Dedifferentiated amniotic fluid mesenchymal stem cell (primary cell): ENCODE measurements at regions not wholly inside any gene's neighbourhood (a gene's known extent, or its start where the extent isn't known, plus 50 kb on each side); places are given as distances from the start of the nearest gene placed in this dataset.

Source experiments
- DNase-seq: peaks from one replicate; pipeline ENCODE4 v3.0.0-alpha.2; 2016; ENCODE audit errors: extremely low spot score

DNA sequence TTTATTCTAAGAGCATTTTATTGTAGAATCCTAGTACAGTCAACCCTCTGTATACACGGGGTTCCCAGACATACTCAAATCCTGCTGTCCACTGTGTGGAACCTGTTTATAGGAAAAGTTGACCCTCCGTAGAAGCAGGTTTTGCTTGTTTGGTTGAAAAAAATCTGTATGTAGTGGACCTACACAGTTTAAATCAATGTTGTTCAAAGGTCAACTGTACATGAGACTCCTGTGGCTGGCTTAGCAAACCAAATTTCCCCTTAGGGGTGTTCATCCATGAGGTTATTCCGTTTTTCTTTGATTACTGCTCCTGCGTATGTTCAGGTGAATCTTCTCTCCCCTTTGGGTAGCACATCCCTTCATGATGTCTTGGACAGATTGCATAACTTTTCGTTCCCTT lies 387.0 kb upstream of the ZFP64 start:
- DNase-seq, result no peak

DNA sequence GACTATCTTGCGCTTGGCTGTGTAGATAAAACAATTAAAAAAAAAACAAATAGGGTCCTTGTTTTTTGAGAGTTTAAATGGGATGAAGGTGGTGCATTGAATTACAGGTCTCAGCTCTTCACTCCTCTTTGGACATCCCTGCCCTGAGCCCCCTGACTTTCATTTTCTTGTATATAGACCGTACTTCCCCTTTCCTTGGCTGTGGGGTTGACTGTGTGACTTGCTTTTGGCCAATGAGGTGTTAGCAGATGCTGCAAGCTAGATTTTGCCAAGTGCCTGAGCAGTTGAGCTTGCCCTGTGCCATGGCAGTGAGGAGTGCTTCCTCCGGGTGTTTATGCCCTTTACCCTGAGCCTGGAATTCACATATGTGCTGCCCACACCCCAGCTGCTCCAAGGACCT lies 386.1 kb upstream of the ZFP64 start:
- no peak for DNase-seq

DNA sequence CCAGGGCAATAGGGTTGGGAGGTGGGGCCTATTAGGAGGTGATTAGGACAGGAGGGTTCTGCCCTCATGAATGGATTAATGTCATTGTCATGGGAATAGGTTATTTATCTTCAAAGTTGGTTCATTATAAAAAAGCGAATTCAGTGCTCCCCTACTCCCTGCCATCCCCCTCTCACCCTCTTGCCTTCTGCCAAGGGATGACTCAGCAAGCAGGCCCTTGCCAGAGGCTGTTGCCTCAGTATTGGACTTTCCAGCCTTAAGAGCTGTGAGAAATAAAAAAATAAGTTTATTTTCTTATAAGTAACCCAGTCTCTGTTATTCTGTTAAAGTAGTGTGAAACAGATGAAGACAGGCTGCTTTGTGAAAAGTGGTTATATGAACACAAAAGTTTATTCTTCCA lies 381.1 kb upstream of the ZFP64 start:
- no peak for DNase-seq

DNA sequence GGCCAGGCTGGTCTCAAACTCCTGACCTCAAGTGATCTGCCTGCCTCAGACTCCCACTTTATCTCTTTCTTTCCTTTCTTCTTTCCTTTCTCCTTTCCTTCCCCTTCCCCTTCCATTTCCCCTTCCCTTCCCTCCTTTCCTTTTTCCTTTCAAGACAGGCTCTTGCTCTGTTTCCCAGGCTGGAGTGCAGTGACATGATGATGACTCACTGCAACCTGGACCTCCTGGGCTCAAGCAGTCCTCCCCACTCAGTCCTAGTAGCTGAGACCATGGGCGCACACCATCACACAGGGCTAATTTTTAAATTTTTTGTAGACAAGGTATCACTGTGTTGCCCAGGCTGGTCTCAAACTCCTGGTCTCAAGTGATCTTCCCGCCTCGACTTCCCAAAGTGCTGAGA lies 377.6 kb upstream of the ZFP64 start:
- no peak for DNase-seq

DNA sequence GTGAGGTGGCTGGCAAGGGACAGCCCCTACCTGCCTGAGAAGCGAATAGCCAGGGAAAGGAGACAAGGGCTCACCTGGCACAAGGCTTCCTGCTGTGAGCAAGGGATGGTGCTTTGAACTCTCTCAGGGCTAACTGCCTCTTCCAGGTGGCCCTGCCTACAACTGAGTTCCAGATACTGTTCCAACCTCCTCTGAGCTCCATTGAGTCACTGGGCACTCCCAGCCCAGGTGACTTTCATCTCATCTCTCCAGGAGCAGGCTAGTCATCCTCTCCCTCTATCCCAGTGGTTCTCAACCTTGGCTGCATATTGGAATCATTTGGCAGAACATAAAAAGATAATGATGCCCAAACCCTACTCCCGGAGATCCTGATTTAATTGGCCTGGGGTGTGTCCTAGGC lies 374.0 kb upstream of the ZFP64 start:
- no peak for DNase-seq

DNA sequence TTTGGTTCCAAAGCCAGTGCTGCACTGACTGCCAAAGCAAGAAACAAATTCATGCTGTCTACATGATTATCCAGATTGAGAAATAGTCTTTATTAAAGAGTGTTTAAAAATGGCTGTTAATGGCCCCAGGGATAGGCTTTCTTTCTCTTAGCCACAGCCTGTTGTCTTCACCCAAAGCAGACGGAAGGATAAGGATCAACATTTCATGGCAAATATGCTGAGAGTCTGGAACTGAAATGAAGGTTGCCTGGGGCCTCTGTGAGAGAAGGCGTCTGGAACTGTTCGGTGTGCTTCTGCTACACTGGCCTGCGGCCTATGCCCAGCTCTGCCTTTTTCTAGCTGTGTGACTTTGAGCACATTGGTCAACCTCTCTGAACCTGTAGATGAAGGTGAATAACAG lies 373.0 kb upstream of the ZFP64 start:
- DNase-seq, result no peak

DNA sequence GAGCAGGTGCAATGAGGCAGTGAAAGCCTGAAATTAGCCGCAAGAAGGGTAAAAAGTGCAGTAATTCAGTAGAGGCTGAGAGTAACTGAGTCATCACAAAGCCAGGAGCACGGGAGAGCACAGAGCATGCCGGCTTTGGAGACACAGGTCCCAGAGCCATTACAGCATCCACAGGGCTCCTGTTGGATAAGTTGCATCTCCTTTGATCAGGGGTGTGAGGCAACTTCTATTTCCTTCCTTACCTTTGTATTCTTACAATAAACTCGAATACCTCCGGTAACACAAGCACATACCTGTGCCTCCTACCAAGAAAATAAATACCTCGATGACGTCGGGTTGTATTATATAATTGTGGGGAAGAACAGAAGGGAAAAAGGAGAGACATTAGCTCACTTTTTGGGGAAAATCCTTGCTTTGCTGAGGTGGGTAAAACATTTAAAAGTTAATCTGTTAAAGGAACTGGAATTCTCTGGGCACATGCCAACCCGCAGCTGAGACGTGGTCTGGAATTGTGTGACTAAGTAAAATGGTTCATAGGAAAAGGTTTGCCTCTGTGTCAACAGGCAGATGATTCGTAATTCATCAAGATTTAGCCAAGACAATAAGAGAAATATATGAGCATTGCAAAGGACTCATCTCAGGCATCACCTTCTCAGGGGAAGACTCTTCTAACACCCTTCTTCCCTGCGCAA lies 360.7 kb upstream of the ZFP64 start:
- no peak for DNase-seq

DNA sequence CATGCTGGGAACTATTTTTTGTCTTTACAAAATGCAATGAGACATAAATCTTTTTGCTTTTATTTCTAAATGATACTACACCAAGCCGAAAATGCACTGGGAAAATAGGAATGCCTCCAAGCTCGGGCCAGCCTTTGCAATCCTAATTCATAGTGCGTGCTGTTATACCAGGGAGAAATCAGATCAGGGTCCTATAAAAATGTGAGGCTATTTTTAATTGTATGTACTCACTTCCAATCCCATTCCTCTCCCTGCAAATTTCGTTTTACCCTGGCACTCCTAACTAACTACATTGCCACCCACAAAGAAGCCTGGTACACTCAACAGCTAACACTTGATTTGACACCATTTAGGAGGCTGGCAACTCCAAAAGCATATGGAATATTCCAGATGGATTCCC lies 350.6 kb upstream of the ZFP64 start:
- no peak for DNase-seq

DNA sequence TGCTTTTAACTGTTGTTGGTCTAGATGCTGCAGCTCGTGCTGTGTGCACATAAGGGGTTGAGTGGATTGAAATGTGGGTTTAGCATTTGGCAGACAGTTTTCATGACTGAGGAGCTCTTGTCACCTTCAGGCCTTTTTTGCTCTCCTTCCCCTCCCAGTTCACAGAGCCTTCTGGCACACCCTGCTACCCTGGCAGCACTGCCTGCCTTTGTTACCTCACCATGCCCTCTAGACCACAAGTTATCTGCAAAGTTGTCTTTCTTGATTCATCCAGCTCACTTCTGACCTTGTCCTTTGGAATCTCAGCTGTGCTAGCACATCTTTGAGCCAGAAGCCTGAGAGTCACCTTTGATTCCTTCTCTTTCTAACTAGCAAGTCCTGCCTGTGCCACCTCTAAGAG lies 348.9 kb upstream of the ZFP64 start:
- DNase-seq, result no peak

DNA sequence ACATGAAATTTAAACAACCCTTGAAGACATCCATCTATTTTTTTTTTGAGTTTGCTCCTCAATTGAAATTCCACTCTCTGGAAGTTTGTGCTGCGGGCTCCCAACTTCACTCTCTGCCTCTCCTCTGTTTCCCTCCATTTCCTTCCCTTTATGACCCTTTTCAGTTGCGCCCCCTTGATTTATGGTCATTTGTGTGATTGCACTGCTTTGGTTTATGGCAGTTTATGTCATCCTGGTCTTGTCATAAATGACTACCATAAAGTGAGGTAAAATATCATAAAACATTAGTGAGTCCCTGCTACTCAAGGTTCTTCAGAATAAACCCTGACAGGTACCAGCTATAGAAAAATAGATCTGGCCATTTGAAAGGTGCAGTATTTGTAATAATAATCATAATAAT lies 348.3 kb upstream of the ZFP64 start:
- no peak for DNase-seq

DNA sequence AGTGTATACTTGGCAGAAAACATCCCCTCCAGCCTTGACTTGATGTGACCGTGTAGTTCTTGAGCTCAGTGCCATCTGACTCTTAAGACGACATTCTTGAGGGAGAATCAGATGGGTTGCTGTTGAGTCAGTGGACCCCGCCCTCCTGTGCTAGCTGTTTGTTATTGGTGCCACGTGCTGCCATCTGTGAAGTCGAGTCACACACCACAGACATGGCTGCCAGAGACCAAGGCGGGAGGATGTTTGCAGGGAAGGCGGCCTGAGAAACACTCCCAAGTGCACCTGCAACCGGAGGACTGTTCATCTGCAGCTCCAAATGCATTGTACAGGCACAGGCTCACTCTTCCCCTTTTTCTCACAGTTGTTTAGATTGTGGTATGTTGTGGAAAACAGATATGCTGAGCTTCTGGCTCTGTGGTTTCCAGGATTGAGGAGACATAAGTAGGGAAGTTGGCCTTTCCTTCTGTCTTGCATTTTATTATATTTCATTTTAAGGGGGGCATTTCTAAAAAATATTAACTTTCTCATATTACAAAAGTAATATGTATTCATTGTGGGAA lies 345.3 kb upstream of the ZFP64 start:
- DNase-seq, result no peak

DNA sequence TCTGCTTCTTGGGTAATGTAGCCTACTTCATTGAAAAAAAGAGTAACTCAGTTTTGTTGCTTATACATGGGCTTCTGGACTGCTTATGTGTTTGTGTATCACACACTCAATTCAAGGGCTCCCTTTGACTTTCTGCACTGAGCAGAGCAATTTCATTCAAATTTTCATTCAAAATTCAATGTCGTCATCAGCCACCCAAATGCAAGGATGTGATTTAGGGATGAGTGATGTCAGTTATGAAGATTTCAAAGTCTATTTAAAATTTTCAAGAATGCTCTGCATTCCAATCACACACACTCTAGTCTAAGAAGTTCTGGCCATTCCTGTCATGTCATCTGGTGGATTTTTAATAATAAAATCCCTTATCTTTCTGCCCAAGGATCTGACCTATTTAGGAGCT lies 344.5 kb upstream of the ZFP64 start:
- DNase-seq, result no peak

DNA sequence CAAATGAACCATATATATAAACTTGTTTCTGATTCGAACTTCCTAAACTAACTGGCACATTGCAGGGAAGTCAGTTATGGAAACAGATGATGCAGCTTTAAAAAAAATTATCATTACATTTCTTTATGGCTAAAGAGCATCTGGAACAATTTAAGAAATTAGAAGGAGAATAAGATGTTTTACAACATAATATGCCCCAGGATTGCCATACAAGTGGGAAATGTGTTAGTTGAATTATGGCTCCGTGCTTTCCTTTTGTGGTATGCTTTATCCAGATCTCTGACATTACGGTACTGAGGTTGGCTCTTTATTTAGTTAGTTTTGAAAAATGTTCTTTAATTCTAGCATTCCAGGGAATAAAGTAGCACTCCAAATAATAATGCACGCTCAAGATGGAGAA lies 343.0 kb upstream of the ZFP64 start:
- no peak for DNase-seq

DNA sequence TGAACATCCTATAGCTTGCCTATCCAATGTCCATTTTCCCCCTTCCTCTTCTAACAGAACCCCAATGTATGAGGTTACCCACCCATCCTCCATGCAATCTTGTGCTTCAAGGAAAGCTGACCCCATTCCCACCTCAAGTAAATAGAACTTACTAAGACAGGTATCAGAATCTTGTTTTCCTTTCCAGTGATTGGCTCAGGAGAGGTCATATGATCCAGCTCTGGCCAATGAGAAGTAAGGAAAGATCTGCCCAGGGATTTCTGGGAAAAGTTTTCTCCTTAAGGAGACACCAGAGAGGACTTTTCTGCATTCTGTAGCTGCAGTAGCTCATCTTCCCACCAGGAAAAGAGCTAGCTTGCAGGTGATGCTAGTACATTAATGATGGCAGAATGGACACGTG lies 341.8 kb upstream of the ZFP64 start:
- DNase-seq, result no peak

DNA sequence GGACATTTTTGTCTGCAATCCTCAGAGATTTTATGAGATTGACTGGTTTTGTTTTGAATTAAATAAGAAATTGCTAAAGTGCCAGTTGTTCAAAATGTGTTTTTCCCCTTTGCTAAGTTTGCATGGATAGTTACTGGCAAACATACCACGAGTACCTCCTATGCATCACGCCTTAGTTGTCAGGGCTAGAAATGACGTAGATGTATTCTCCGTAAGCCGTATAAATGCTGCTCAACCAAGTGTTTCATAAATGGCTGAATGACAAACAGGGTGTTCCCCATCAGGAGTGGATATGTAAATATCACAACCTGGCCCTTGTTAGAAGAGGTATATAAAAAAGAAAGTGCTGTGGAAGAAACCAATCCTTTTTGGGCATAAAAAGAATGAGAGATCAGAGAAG lies 341.1 kb upstream of the ZFP64 start:
- no peak for DNase-seq

DNA sequence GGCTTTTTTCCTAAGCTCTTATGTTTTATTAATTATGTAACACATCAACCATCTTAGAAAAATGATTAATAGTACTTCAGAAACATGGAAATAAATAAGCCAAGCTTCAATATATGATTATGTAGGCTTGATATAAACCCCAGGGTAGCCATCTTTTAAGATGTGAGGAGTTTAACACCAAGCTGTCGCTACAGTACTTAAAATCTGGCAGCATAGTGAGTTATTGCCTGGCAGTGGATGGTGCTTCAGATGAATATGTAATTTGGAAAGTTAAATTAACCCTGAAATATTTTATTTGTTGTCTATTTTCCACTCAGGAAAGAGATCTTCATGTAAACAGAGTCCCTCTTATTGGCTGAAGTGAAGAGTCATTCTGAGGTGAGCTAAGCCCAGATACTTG lies 339.0 kb upstream of the ZFP64 start:
- DNase-seq, result no peak

DNA sequence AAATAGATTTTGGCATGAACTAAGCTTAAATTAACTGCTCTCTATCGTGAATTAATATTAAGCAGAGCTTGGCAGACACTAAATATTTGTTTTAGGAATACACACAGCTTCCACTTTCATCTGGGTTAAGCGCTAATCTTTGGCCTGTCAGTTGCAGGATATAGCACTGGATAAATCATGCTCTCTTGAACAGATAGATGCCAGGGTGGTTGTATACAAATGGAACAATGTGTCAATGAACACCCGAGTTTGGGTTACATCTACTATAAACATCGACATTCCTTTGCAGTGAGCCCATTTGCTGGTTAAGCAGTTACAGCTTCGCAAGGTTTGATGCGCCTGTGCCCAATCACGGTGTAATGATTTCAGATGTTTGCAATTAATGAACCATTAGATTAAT lies 338.2 kb upstream of the ZFP64 start:
- no peak for DNase-seq

DNA sequence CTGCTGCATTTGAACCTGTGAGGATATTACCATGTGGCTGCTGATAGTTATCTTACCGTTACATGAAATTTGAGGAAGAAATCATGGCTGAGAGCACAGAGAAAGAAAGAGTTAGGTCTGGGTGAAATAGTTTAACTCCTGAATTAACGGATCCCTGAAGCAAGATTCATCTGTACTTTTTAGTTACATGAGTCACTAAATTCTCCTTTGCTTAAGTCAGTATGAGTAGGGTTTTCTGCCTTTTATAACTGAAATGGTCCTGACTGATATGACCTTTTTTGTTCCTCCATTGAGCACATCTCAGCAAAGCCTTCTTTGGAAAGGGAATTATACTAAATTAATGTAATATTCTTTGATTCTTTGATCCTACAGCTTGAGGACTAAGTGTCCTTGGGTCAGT lies 333.3 kb upstream of the ZFP64 start:
- no peak for DNase-seq

DNA sequence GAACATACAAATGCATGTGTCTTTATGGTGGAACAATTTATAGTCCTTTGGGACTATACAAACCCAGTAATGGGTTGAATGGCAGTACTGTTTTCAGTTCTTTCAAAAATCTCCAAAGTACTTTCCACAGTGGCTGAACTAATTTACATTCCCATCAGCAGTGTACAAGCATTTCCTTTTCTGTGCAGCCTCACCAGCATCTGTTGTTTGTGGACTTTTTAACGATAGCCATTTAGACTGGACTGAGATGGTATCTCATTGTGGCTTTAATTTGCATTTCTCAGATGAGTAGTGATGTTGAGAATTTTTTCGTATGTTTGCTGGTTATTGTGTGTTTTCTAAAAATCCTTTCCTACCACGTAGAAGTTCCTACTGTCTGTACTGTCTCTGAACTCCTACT lies 327.2 kb upstream of the ZFP64 start:
- no peak for DNase-seq

DNA sequence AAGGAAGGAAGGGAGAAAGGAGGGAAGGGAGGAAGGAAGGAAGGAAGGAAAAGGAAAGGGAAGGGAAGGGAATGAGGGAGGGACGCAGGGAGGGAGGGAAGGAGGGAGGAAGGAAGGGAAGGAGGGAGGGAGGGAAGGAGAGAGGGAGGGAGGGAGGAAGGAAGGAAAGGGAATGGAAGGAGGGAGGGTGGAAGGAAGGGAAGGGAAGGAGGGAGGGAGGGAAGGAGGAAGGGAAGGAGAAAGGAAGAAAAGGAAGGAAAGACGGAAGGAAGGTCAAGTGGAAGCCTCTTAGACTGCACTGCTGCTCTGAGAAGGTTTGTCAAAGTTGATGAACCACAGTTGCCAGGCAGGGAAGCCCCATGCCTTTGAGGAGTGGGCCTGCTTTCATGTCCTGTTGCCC lies 324.3 kb upstream of the ZFP64 start:
- no peak for DNase-seq

DNA sequence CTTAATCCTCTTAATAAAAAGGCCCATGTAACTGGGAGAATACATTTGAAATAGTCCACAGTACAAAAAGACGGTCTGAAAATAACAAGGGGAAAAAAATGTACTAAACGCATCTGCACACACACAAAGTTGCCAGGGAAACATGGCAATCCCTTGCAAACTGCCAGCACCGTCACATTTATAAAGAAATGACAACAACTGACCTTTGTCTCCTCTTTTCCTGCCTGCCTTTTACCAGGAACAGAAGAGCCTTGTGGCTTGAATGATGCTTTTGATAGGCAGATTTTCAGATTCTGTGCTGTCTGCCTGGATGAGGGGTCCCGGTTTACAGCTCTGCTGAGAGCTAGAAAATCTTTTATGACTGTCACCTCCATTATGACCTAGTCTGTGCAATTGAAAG lies 308.6 kb upstream of the ZFP64 start:
- DNase-seq, result no peak

DNA sequence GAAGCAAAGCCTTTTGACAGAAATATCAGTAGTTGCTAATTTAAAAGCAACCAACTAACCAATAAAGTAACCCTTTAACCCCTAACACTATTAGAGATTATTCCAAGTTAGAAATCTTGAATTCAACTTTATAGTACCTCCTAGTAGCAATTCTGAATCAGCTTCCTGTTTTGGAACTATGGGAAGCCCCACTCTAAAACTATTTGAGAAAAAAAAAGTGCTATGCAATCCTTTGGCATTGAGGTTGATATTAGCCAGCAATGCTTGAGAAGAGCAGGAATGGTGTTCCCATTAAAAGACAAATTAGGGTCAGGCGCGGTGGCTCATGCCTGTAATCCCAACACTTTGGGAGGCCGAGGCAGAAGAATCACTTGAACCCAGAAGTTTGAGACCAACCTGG lies 306.2 kb upstream of the ZFP64 start:
- no peak for DNase-seq

DNA sequence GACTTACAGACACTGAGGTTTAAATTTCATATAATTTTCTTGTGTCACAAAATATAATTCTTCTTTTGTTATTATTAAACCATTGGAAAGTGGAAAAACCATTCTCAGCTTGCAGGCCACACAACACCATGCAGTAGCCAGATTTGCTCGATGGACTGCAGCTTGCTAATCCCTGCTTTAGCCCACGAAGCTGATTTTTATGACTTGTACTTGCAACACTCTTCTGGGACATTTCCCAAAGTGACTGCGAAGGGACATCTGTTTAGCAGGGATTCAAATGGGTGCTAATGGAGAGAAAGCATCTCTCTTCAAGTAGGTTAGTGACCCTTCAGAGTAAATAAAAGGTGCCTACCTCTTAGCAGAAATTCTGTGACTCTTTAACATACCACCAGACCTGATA lies 304.6 kb upstream of the ZFP64 start:
- DNase-seq, result no peak

DNA sequence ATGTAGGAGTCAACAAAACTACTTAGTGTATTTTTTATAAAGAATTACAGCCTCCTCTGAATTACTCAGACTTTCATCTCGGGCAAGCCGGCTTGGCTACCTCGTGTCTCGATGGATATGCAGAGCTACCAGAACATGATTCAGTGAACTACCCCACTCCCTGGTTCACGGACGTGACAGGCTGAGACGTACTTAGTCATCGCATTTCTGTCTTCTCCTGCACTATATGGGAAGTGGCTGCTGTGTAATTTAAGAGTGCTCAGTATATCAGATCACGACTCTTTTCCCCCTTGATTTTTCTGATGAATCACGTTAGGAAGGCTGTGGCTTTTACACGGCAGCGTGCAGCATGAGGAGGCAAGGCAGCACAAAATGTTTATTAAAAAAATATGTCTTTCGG lies 302.7 kb upstream of the ZFP64 start:
- DNase-seq, result peak; percentile 74
